ENCODE measurements at regions not wholly inside any gene's neighbourhood (a gene's known extent, or its start where the extent isn't known, plus 50 kb on each side); places are given as distances from the start of the nearest gene placed in this dataset.

GRCh38 chr5:153879596-153879995, 159.1 kb downstream of the FAM114A2 start:
- no peak for DNase-seq

DNA sequence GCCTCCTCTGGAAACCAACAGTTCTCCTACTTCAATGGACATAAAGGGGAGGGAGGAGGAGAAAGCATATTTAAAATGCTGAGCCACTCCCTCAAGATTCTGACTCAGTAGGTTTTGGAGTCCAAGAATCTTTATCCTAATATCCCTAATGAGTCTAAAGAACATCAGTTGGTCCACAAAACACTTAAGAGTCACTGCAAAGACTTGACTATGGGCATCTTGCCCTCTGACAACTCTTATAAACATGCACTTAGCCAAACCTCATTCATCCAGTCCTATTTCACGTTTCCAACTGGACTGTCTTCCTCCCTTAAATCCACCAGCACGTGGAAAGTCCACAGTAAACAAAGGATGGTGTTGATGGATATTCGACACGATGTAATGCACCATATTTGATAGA, 172.5 kb downstream of the FAM114A2 start:
- no peak for DNase-seq

GRCh38 chr5:153865016-153865415, 173.7 kb downstream of the FAM114A2 start:
- DNase-seq = no peak

DNA sequence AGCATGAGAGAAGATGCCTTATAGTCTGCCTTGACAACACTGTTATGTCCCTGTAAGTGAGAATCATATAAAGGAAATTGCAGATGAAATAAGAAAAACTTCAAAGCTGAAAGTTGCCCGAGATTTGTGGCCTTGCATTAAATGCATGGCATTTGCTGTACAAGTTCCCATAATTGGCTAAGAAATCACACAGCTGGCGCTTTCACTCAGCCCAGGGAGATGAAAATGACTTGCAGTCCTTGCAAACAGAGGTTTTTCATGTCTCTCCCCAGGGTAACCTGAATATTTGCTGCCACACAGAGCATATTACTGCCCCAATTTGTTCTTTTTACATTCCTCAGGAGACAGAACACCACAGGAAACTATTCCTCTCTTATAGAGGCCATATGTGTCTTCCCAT, 174.8 kb downstream of the FAM114A2 start:
- no peak for DNase-seq

Data from SW 1271 (cell line).